ENCODE measurements at regions not wholly inside any gene's neighbourhood (a gene's known extent, or its start where the extent isn't known, plus 50 kb on each side); places are given as distances from the start of the nearest gene placed in this dataset.
"Not testable (repeated sequence)": the region's sequence is repeated elsewhere in the genome, so short reads cannot be mapped to it uniquely, and the experiment has no call there.

DNA sequence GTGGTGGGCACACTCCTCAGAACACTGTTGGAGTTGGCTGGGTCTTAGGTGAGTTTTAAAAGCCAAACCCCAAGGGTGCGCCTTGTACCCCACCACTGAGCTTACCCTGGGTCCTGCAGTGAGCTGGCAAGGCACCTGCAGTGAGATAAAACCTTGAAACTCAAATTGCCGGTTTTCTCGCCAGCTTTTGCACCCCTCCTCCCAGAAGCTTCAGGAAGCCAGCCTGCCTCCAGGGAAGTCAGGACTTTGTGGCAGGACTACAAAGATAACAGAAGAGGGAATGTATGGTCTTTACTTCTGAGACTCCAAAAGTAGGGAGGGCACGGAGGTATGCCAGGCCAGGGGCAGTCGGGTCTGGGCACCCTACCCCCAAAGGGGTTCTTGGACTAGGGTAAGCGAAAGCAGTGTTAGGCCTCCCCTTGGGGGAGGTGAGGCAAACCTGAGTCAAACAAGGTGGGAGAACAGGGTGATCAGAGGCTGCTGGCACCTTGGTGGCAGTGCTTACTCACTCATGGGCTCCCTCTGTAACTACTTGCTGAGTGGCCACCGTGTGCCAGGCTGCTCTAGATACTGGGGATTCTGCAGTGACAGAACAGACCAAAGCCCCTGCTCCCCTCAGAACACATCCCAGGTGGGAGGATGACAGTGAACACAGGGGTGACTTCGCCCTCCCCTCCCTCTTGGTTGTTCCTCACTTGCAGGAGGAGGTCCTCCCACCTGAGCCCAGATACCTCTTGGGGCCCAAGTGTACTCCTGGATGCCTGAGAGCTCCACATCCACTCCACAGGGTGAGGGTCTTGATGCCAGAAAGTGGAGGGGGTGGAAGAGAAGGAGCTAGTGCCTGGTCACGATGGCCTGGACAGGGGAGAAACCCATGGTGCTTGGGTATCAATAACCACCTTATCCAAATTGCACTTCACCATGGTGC lies 69.3 kb upstream of the RGPD5 start:
- Mint-ChIP-seq H3K27ac (no peak overlapping the region), H3K4me3 (no peak overlapping the region), H3K4me1 (peaks cover 24% of the 10 kb centered on the region), H3K9me3 (peaks cover 7% of the 10 kb centered on the region), H3K27me3 (ENCODE audit: low read depth) (no peaks in the 10 kb centered on the region), H3K36me3 (no peaks in the 10 kb centered on the region)
- TF ChIP-seq, protein P1, sequence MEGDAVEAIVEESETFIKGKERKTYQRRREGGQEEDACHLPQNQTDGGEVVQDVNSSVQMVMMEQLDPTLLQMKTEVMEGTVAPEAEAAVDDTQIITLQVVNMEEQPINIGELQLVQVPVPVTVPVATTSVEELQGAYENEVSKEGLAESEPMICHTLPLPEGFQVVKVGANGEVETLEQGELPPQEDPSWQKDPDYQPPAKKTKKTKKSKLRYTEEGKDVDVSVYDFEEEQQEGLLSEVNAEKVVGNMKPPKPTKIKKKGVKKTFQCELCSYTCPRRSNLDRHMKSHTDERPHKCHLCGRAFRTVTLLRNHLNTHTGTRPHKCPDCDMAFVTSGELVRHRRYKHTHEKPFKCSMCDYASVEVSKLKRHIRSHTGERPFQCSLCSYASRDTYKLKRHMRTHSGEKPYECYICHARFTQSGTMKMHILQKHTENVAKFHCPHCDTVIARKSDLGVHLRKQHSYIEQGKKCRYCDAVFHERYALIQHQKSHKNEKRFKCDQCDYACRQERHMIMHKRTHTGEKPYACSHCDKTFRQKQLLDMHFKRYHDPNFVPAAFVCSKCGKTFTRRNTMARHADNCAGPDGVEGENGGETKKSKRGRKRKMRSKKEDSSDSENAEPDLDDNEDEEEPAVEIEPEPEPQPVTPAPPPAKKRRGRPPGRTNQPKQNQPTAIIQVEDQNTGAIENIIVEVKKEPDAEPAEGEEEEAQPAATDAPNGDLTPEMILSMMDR (IDR thresholded peaks at IDR 0.05; ENCODE audit: unreplicated experiment) = no peak
- DNase-seq (ENCODE audit: low spot score in 2 of 2, unreplicated experiment in 2 of 2) = peak in 1 of 2 experiments; percentile 16

DNA sequence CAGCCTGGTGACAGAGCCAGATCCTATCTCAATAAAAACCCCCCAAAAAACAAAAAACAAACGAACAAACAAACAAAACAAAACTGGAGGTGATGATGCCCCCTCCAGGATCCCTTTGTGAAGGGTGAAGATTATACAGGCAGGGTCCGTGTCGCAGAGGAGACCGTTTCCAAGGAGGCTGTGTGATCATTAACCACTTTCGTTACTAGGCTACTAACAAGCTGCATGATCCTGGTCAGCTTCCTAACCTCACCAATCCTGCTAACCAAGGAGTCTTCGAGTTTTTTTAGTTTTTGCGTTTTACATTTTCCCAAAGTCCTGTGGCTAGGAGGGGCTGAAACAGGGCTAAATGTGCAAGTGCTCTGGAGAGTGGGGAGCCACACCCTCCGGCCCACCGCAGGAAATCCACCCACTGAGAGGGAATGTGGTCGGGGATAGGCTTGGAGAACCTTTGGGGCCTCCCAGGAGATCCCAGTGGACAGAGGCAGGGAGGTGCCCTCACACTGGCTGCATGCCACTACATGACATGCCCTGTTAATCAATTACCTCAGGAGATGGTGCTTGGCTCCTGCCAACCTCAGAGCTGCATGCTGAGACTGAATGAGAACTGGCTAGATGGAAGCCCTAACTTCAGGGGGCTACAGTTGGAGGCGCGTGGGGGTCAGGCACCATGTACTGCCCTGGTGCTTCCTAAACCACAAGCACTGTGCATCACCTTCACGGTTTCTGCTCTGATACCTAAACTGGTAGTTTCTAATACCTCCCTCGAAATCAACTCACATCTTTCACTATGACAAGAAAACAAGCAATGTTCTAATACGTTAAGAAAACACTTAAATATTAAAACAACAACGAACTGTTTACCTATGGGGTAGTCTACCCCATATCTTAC lies 67.5 kb upstream of the RGPD5 start:
- peak in 1 of 2 experiments; percentile 16 for DNase-seq (ENCODE audit: low spot score in 2 of 2, unreplicated experiment in 2 of 2)
- H3K27me3 Mint-ChIP-seq (ENCODE audit: low read depth) = no peaks in the 10 kb centered on the region
- peaks cover 10% of the 10 kb centered on the region for H3K4me1 Mint-ChIP-seq
- H3K27ac Mint-ChIP-seq = no peak overlapping the region
- H3K4me3 Mint-ChIP-seq = no peak overlapping the region
- H3K9me3 Mint-ChIP-seq = peaks cover 7% of the 10 kb centered on the region
- TF ChIP-seq, protein P1 (IDR thresholded peaks at IDR 0.05; ENCODE audit: unreplicated experiment) = no peak
- H3K36me3 Mint-ChIP-seq = no peaks in the 10 kb centered on the region

DNA sequence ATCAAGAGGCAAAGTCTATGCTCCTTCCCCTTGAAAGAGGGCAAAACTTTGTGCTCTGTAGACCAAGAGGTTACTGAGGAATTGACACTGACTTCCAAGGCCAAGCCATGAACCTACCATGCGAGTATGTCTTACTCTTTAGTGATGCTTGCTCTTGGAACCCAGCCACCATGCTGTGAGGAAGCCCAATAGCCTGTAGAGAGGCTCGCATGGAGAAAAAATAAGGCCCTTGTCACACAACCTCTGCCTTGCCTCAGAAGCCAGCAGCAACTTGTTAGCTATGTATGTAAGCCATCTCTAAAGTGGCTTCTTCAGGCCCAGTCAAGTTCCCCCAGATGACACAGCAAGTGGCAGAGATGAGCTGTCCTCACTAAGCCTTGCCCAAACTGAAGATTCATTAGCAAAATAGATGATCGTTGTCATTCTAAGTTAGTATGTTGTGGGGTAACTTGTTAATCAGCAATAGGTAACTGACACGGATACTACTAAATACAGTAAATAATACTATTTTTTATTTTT lies 66.1 kb upstream of the RGPD5 start:
- H3K36me3 Mint-ChIP-seq = no peaks in the 10 kb centered on the region
- H3K4me1 Mint-ChIP-seq = no peaks in the 10 kb centered on the region

DNA sequence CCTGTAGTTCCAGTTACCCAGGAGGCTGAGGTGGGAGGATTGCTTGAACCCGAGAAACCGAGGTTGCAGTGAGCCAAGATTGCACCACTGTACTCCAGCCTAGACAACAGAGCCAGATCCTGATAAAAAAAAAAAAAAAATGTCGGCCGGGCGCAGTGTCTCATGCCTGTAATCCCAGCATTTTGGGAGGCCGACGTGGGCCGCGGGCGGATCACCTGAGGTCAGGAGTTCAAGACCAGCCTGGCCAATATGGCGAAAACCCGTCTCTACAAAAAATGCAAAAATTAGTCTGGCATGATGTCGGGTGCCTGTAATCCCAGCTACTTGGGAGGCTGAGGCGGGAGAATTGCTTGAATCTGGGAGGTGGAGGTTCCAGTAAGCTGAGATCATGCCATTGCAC lies 60.4 kb upstream of the RGPD5 start:
- peaks cover 11% of the 10 kb centered on the region for H3K9me3 Mint-ChIP-seq
- not testable (repeated sequence) for H3K27ac Mint-ChIP-seq; DNase-seq (ENCODE audit: low spot score in 2 of 2, unreplicated experiment in 2 of 2); H3K27me3 Mint-ChIP-seq (ENCODE audit: low read depth); H3K4me3 Mint-ChIP-seq; H3K4me1 Mint-ChIP-seq; H3K36me3 Mint-ChIP-seq

More for the DNA sequence above, 66.1 kb upstream of the RGPD5 start:
- DNase-seq (ENCODE audit: low spot score in 2 of 2, unreplicated experiment in 2 of 2) = no peak
- no peaks in the 10 kb centered on the region for H3K27me3 Mint-ChIP-seq (ENCODE audit: low read depth)
- H3K9me3 Mint-ChIP-seq = peaks cover 7% of the 10 kb centered on the region
- no peak overlapping the region for H3K4me3 Mint-ChIP-seq
- H3K27ac Mint-ChIP-seq = no peak overlapping the region
- TF ChIP-seq, protein P1 (IDR thresholded peaks at IDR 0.05; ENCODE audit: unreplicated experiment) = no peak

DNA sequence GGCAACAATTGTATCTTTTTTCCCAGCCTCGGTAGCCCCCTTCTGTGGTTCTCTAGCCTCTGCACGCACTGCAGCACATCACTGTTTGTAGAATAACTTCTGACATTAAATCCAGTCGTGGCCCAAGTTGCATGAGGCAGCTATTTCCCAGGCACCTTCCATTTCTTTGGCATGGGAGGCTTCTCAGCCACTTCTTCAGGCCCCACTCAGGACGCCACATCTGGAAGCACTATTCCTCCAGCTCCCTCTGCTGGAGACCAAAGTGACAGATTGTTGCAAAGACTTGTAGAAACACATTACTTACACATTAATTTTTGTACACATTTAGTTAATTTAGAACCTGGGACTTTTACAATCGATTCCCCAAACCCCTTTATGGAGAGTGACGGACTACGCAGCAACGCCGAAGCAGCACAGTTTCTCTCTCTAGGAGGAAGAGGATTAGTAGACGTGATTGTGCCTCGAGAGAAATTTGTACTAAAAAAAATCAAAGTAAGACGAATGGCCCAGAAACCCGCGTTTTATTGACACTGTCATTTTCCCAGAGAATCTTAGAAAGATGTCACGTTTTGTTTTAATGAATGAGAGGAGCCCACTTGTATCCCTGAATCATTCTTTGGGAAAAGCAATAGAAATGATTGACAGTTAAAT lies 57.8 kb upstream of the RGPD5 start:
- no peak for DNase-seq (ENCODE audit: low spot score in 2 of 2, unreplicated experiment in 2 of 2)
- TF ChIP-seq, protein P1 (IDR thresholded peaks at IDR 0.05; ENCODE audit: unreplicated experiment) = peak; percentile 69
- H3K36me3 Mint-ChIP-seq = peaks cover 5% of the 10 kb centered on the region
- no peaks in the 10 kb centered on the region for H3K27me3 Mint-ChIP-seq (ENCODE audit: low read depth)
- no peak overlapping the region for H3K4me3 Mint-ChIP-seq
- H3K4me1 Mint-ChIP-seq = peaks cover 2% of the 10 kb centered on the region
- peaks cover 11% of the 10 kb centered on the region for H3K9me3 Mint-ChIP-seq
- no peak overlapping the region for H3K27ac Mint-ChIP-seq

Measured in mesothelial cell of epicardium (in vitro differentiated cells).